Endothelial cell of umbilical vein (primary cell): ENCODE measurements at regions not wholly inside any gene's neighbourhood (a gene's known extent, or its start where the extent isn't known, plus 50 kb on each side); places are given as distances from the start of the nearest gene placed in this dataset.

ENCODE experiments used
- BruUV-seq: library from RNA; stranded (reverse); fragments of 400-500 nt; replicated peaks from 2 replicates; lab custom pipeline; 2021; lab: Mats Ljungman, UMichigan
- CTCF ChIA-PET: fragments of 300-600, 350-600 bp; sonication (Branson Sonifier 250); formaldehyde crosslinking; loops from one replicate; lab custom pipeline; 2021; ENCODE audit warnings: antibody characterized with exemption, inconsistent platforms; lab: Charles Lee
- POLR2A ChIA-PET: fragments of 300-600, 350-600 bp; sonication (Branson Sonifier 250); formaldehyde crosslinking; loops from one replicate; lab custom pipeline; 2021; ENCODE audit warnings: antibody characterized with exemption, inconsistent platforms; lab: Charles Lee
- DNase-seq: peaks from one replicate; pipeline ENCODE4 v3.0.0-alpha.2; 2011; ENCODE audit warnings: low read depth, low spot score
- FAIRE-seq: peaks from 2 replicates; lab custom pipeline; 2011; peaks lifted over from hg19 to GRCh38; lab: Jason Lieb, UNC
- H2AFZ ChIP-seq: 2 replicates; pipeline ENCODE4 v1.6.0; 2012; ENCODE audit warnings: low read depth, low read length, control low read depth, inconsistent platforms
- H3K27ac ChIP-seq: 2 replicates; pipeline ENCODE4 v1.5.1; 2011; ENCODE audit warnings: low read depth, mild to moderate bottlenecking, control low read depth, low read length, moderate library complexity; ENCODE audit not compliant: insufficient read depth
- H3K27me3 ChIP-seq, 2 experiments: 2 replicates each; pipeline versions ENCODE4 v1.6.0 to v1.6.1; 2011; ENCODE audit warnings: low read length in 2 of 2, mixed read lengths in 1 of 2; ENCODE audit not compliant: control insufficient read depth in 2 of 2, insufficient read depth in 2 of 2
- H3K36me3 ChIP-seq, 2 experiments: 2 replicates in 1 of 2; 3 replicates in 1 of 2; pipeline ENCODE4 v1.5.1; 2011; ENCODE audit warnings: low read length in 2 of 2, mild to moderate bottlenecking in 1 of 2, moderate library complexity in 1 of 2; ENCODE audit not compliant: control insufficient read depth in 2 of 2, insufficient read depth in 2 of 2; ENCODE audit errors: extremely low read depth in 1 of 2
- H3K4me1 ChIP-seq: 3 replicates; pipeline ENCODE4 v1.5.1; 2011; ENCODE audit warnings: mild to moderate bottlenecking, low read length; ENCODE audit not compliant: control insufficient read depth, insufficient read depth; ENCODE audit errors: extremely low read depth
- H3K4me2 ChIP-seq: 2 replicates; pipeline ENCODE4 v1.6.1; 2011; ENCODE audit warnings: low read length, control low read depth, mixed read lengths; ENCODE audit not compliant: insufficient read depth
- H3K4me3 ChIP-seq, 3 experiments: fragments of 200-600 bp in 1 of 3; sonication (generic), shearing (Covaris generic) in 1 of 3; replicated peaks in 1 of 3; 2 replicates each; pipeline ENCODE4 v1.5.1; 2011 to 2016; ENCODE audit warnings: control low read depth in 3 of 3, low read length in 3 of 3, mild to moderate bottlenecking in 2 of 3, inconsistent platforms in 1 of 3, low read depth in 1 of 3, moderate library complexity in 1 of 3; ENCODE audit not compliant: insufficient read depth in 1 of 3
- H3K79me2 ChIP-seq: 2 replicates; pipeline ENCODE4 v1.6.0; 2012; ENCODE audit warnings: low read length, inconsistent platforms; ENCODE audit not compliant: control insufficient read depth, insufficient read depth
- H3K9ac ChIP-seq: replicated peaks from 2 replicates; pipeline ENCODE3; 2011; ENCODE audit warnings: low read length, control low read depth; ENCODE audit not compliant: insufficient read depth; ENCODE audit errors: extremely low read depth
- H3K9me1 ChIP-seq: replicated peaks from 3 replicates; pipeline ENCODE4 v1.6.0; 2011; ENCODE audit warnings: mild to moderate bottlenecking, low read length; ENCODE audit not compliant: control insufficient read depth, insufficient read depth; ENCODE audit errors: extremely low read depth
- H3K9me3 ChIP-seq: replicated peaks from 2 replicates; pipeline ENCODE4 v1.5.1; 2012; ENCODE audit warnings: low read length, inconsistent platforms; ENCODE audit not compliant: control insufficient read depth, insufficient read depth
- H4K20me1 ChIP-seq: replicated peaks from 2 replicates; pipeline ENCODE3; 2011; ENCODE audit warnings: mild to moderate bottlenecking, low read length; ENCODE audit not compliant: control insufficient read depth, insufficient read depth; ENCODE audit errors: extremely low read depth
- EZH2 ChIP-seq: IDR thresholded peaks from 2 replicates; pipeline ENCODE4 v1.6.1; 2012; ENCODE audit warnings: borderline replicate concordance, low read depth, mild to moderate bottlenecking, moderate library complexity, low read length, inconsistent platforms; ENCODE audit not compliant: severe bottlenecking
- FOS ChIP-seq: IDR thresholded peaks from 2 replicates; pipeline ENCODE4 v1.6.1; 2011; ENCODE audit warnings: mild to moderate bottlenecking, low read length, moderate library complexity, borderline replicate concordance; ENCODE audit not compliant: insufficient read depth
- GATA2 ChIP-seq: IDR thresholded peaks from 2 replicates; pipeline ENCODE4 v1.7.0; 2011; ENCODE audit warnings: low read depth, mild to moderate bottlenecking, moderate library complexity, mixed read lengths, low read length; ENCODE audit not compliant: insufficient read length, insufficient read depth
- JUN ChIP-seq: IDR thresholded peaks from 2 replicates; pipeline ENCODE4 v1.6.1; 2011; ENCODE audit warnings: borderline replicate concordance, low read depth; ENCODE audit not compliant: insufficient read length, insufficient read depth
- MYC ChIP-seq: IDR thresholded peaks from one replicate; pipeline ENCODE4 v1.6.1; 2011; ENCODE audit warnings: mild to moderate bottlenecking, low read depth, low read length
- POLR2A ChIP-seq: IDR thresholded peaks from 2 replicates; pipeline ENCODE4 v1.6.1; 2012; ENCODE audit warnings: low read depth, mild to moderate bottlenecking, control low read depth, low read length
- POLR2AphosphoS5 ChIP-seq: IDR thresholded peaks from 2 replicates; pipeline ENCODE4 v1.6.1; 2012; ENCODE audit warnings: low read depth, mild to moderate bottlenecking, control low read depth, low read length, moderate library complexity; ENCODE audit not compliant: insufficient read depth
- dilution Hi-C: fragments of 300-500 bp; cut with MboI; formaldehyde crosslinking; loops from one replicate; pipeline ENCODE4 v1.15.0; 2019; ENCODE audit warnings: low sequenced_read_pairs; ENCODE audit not compliant: extremely low pct_ligation_motif_present
- intact Hi-C: fragments of 100-400 bp; cut with micrococcal nuclease; formaldehyde crosslinking; loops from one replicate; pipeline ENCODE4 v1.10.0; 2022
- TF ChIP-seq, protein P1 (sequence below), 2 donors: IDR thresholded peaks; 1 replicate in 1 of 2; 2 replicates in 1 of 2; pipeline ENCODE4 v1.5.1; 2011; ENCODE audit warnings: low read length in 2 of 2, mild to moderate bottlenecking in 2 of 2, moderate library complexity in 2 of 2, control low read depth in 1 of 2, inconsistent platforms in 1 of 2, low read depth in 1 of 2; ENCODE audit not compliant: insufficient read depth in 1 of 2; ENCODE audit errors: extremely low read depth in 1 of 2
- TF ChIP-seq, protein P2 (sequence below): IDR thresholded peaks from 2 replicates; pipeline ENCODE4 v1.6.1; 2011; ENCODE audit not compliant: insufficient read depth, insufficient read length

DNA sequence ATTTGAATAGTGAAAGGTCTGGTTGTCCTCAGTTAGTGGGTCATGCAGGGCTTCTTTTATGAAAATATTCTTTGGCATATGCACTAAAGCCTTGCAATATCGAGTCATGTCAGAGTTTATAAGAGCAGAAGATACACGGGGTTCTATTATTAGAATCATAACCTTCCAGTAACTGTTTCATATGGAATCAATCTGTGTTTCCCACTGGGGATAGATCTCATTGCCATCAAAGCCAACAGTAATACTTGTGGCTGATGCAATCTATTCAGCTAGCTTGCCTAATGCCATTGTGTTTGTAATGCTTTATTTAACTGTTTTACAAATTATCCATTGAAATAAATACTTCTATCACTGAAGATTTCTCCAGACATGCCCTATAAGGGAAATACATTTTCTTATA is 746.9 kb upstream of the PCDH9 start:
- no peak overlapping the region for H3K27ac ChIP-seq
- intact Hi-C loops: loop anchor here (10.0 kb wide), 1 partner anchor 58 kb away; no protein-coding TSS in a partner anchor
- H3K9me3 ChIP-seq: no peaks in the 10 kb centered on the region
- no peaks in the 10 kb centered on the region for H3K9me1 ChIP-seq
- H3K4me1 ChIP-seq: no peaks in the 10 kb centered on the region
- CTCF ChIA-PET: no interaction called here
- H3K36me3 ChIP-seq: no peaks in the 10 kb centered on the region
- no peak overlapping the region for H3K4me2 ChIP-seq
- DNase-seq (no peak), FAIRE-seq (no peak)
- H3K4me3 ChIP-seq: no peak overlapping the region
- POLR2A ChIA-PET: no interaction called here
- TF ChIP-seq POLR2AphosphoS5 (no peak), MYC (no peak), GATA2 (no peak), FOS (no peak), EZH2 (no peak), POLR2A (no peak), JUN (no peak)
- TF ChIP-seq, protein P1, sequence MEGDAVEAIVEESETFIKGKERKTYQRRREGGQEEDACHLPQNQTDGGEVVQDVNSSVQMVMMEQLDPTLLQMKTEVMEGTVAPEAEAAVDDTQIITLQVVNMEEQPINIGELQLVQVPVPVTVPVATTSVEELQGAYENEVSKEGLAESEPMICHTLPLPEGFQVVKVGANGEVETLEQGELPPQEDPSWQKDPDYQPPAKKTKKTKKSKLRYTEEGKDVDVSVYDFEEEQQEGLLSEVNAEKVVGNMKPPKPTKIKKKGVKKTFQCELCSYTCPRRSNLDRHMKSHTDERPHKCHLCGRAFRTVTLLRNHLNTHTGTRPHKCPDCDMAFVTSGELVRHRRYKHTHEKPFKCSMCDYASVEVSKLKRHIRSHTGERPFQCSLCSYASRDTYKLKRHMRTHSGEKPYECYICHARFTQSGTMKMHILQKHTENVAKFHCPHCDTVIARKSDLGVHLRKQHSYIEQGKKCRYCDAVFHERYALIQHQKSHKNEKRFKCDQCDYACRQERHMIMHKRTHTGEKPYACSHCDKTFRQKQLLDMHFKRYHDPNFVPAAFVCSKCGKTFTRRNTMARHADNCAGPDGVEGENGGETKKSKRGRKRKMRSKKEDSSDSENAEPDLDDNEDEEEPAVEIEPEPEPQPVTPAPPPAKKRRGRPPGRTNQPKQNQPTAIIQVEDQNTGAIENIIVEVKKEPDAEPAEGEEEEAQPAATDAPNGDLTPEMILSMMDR (IDR thresholded peaks at IDR 0.05; ENCODE audit: extremely low read depth in 1 of 2, insufficient read depth in 1 of 2, low read depth in 1 of 2, low read length in 2 of 2): no peak
- TF ChIP-seq, protein P2, sequence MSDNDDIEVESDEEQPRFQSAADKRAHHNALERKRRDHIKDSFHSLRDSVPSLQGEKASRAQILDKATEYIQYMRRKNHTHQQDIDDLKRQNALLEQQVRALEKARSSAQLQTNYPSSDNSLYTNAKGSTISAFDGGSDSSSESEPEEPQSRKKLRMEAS: no peak
- H3K79me2 ChIP-seq: no peaks in the 10 kb centered on the region
- no peaks in the 10 kb centered on the region for H3K27me3 ChIP-seq
- no peak overlapping the region for H3K9ac ChIP-seq
- no peaks in the 10 kb centered on the region for H4K20me1 ChIP-seq
- dilution Hi-C loops: no loop called here
- BruUV-seq: no TSS peak
- no peak overlapping the region for H2AFZ ChIP-seq
